ENCODE measurements at regions not wholly inside any gene's neighbourhood (a gene's known extent, or its start where the extent isn't known, plus 50 kb on each side); places are given as distances from the start of the nearest gene placed in this dataset.

GRCh38 chr2:129895526-129896082, 83.9 kb upstream of the RAB6C start:
- no peaks in the 10 kb centered on the region for H3K4me1 Mint-ChIP-seq
- H3K4me3 Mint-ChIP-seq: no peak overlapping the region
- H3K27ac Mint-ChIP-seq: no peak overlapping the region
- H3K9me3 Mint-ChIP-seq (ENCODE audit: low read depth): no peaks in the 10 kb centered on the region
- H3K36me3 Mint-ChIP-seq: no peaks in the 10 kb centered on the region
- peak; percentile 15 for DNase-seq
- H3K27me3 Mint-ChIP-seq: peaks cover 11% of the 10 kb centered on the region
- no peak for ATAC-seq
- CTCF ChIA-PET: no interaction called here

- ATAC-seq: no peak
- CTCF ChIA-PET: no interaction called here
- Mint-ChIP-seq H3K36me3 (no peaks in the 10 kb centered on the region), H3K9me3 (ENCODE audit: low read depth) (no peaks in the 10 kb centered on the region), H3K27ac (no peak overlapping the region), H3K4me1 (no peaks in the 10 kb centered on the region), H3K27me3 (peaks cover 11% of the 10 kb centered on the region), H3K4me3 (no peak overlapping the region)
- peak; percentile 34 for DNase-seq
Measured at GRCh38 chr2:129896226-129897100, 83.0 kb upstream of the RAB6C start.

DNA sequence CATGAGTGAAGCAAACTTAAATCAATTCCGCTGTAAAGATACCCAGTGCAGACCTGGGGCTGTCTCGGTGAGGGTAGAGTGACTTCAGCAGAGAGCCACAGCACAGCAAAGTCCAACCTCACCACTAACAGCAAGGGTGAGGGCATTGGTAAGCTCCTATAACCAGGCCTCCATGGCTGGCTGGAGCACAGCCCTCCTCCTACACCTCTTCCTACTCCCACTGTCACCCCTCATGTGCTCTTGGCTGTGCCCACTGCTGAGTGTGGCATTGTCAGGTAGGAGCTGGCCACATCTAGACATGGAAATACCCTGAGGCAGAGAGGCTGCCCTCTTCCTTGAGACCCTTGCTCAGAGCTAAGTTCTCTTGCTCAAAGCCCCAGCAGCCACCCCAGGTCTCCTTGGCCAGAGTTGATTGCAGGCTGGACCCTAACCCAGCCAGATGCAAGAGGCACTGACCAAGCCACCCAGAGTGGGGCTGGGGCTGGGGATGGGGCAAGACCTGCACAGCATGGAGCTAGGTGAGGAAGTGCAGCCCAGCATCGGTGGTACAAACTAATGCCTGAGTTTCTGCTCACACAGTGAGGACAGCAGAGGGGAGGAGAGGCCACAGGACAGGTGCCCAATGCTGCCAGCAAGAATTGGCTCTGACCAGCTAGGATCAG, 77.6 kb upstream of the RAB6C start:
- ATAC-seq: no peak
- Mint-ChIP-seq H3K27me3 (peaks cover 12% of the 10 kb centered on the region), H3K4me1 (no peaks in the 10 kb centered on the region), H3K9me3 (ENCODE audit: low read depth) (no peaks in the 10 kb centered on the region), H3K36me3 (no peaks in the 10 kb centered on the region), H3K27ac (no peak overlapping the region), H3K4me3 (no peak overlapping the region)
- CTCF ChIA-PET: no interaction called here
- peak; percentile 23 for DNase-seq

GRCh38 chr2:129902731-129903585, 76.5 kb upstream of the RAB6C start:
- Mint-ChIP-seq H3K27me3 (peaks cover 14% of the 10 kb centered on the region), H3K4me1 (no peaks in the 10 kb centered on the region), H3K27ac (no peak overlapping the region), H3K4me3 (no peak overlapping the region), H3K36me3 (no peaks in the 10 kb centered on the region), H3K9me3 (ENCODE audit: low read depth) (no peaks in the 10 kb centered on the region)
- ATAC-seq (no peak), DNase-seq (peak; percentile 21)
- CTCF ChIA-PET: no interaction called here

DNA sequence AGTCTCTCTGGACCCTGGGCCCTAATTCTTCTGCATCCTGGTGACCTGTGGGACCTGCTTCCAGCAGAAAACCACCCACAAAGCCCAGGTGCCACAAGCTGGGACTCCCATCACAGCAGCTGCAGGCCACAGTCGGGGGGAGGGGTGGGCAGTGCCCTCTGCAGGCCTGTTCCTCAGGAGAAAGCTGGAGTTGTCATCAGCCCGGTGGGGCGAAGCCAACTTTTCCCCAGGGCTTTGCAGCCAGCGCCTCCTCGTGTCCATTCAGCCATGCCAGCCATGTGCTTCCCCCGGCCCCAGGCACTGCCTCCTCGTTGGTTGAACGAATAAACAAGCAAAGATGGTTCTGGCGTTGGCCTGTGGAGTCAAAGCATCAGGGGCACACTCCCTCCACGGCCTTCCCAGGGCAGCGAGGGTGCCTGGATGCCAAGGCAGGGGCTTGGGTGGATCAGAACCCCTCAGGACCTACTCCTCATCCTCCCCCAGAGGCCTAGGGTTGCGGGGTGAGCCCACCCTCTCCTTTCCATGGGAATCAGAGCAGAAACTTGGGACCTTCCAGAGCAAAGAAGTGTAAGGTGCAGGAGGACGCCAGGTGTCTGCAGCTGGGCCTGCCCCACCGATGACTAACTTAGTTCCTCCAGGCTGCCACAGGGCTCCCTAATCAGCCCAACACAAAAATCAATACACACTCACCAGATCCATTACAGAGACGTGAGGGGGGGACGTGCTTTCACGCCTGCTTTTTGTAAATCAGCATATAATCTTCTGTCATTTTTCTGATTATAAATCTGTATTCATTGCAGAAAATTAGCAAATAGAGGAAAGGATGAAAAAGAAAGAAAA, 75.7 kb upstream of the RAB6C start:
- H3K9me3 Mint-ChIP-seq (ENCODE audit: low read depth): no peaks in the 10 kb centered on the region
- no peaks in the 10 kb centered on the region for H3K36me3 Mint-ChIP-seq
- peaks cover 12% of the 10 kb centered on the region for H3K27me3 Mint-ChIP-seq
- no peaks in the 10 kb centered on the region for H3K4me1 Mint-ChIP-seq
- ATAC-seq (no peak), DNase-seq (peak; percentile 30)
- H3K4me3 Mint-ChIP-seq: no peak overlapping the region
- CTCF ChIA-PET: no interaction called here
- H3K27ac Mint-ChIP-seq: no peak overlapping the region

GRCh38 chr2:129904532-129905446, 74.7 kb upstream of the RAB6C start:
- ATAC-seq (no peak), DNase-seq (peak; percentile 22)
- peaks cover 10% of the 10 kb centered on the region for H3K27me3 Mint-ChIP-seq
- H3K36me3 Mint-ChIP-seq: no peaks in the 10 kb centered on the region
- no peak overlapping the region for H3K4me3 Mint-ChIP-seq
- H3K4me1 Mint-ChIP-seq: no peaks in the 10 kb centered on the region
- CTCF ChIA-PET: no interaction called here
- H3K9me3 Mint-ChIP-seq (ENCODE audit: low read depth): no peaks in the 10 kb centered on the region
- no peak overlapping the region for H3K27ac Mint-ChIP-seq

DNA sequence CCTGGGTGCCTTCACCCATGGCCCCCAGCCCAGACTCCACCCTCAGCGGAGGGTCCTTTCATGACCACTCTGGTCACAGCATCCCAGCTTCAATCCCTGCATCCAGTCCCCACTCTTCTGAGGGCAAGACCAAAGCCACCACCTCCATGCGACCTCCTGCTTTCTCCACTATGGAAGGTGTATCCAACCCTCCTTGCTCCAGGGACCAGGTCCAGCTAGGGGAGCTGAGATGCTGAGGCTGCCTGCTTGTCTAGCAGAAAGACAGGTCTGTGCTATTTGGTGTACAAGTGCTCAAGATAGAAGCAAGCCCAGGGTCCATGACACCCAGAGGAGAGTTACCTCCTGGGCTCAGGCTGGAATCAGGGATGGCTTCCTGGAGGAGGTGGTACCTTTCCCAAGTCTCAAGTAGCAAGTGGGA, 73.8 kb upstream of the RAB6C start:
- DNase-seq (peak; percentile 23), ATAC-seq (no peak)
- CTCF ChIA-PET: no interaction called here
- Mint-ChIP-seq H3K4me1 (no peaks in the 10 kb centered on the region), H3K36me3 (no peaks in the 10 kb centered on the region), H3K9me3 (ENCODE audit: low read depth) (no peaks in the 10 kb centered on the region), H3K27me3 (peaks cover 4% of the 10 kb centered on the region), H3K27ac (no peak overlapping the region), H3K4me3 (no peak overlapping the region)

GRCh38 chr2:129906139-129906860, 73.2 kb upstream of the RAB6C start:
- no peaks in the 10 kb centered on the region for H3K4me1 Mint-ChIP-seq
- CTCF ChIA-PET: no interaction called here
- H3K36me3 Mint-ChIP-seq: no peaks in the 10 kb centered on the region
- H3K27ac Mint-ChIP-seq: no peak overlapping the region
- DNase-seq: peak; percentile 31
- no peaks in the 10 kb centered on the region for H3K9me3 Mint-ChIP-seq (ENCODE audit: low read depth)
- no peak overlapping the region for H3K4me3 Mint-ChIP-seq
- peaks cover 4% of the 10 kb centered on the region for H3K27me3 Mint-ChIP-seq
- no peak for ATAC-seq

DNA sequence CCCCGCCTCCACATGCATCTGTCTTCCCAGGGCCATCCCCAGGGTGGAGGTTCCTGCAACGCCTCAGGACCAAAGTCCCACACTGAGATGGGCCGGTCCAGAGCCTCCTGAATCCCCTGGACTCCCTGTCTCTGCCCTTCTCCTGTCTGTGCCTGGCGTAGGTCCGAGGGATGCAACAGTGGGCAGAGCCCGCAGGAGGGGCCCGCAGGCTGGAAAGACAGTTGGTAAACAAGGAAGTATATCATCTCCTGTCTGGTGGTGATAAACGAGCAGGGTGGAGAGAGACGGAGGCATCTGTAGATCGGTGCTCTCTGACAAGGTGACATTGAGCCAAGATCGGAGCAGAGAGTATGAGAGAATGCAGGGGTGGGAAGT, 72.6 kb upstream of the RAB6C start:
- Mint-ChIP-seq H3K9me3 (ENCODE audit: low read depth) (no peaks in the 10 kb centered on the region), H3K4me3 (no peak overlapping the region), H3K36me3 (no peaks in the 10 kb centered on the region), H3K4me1 (no peaks in the 10 kb centered on the region), H3K27me3 (peaks cover 4% of the 10 kb centered on the region), H3K27ac (no peak overlapping the region)
- ATAC-seq (no peak), DNase-seq (peak; percentile 31)
- CTCF ChIA-PET: no interaction called here

DNA sequence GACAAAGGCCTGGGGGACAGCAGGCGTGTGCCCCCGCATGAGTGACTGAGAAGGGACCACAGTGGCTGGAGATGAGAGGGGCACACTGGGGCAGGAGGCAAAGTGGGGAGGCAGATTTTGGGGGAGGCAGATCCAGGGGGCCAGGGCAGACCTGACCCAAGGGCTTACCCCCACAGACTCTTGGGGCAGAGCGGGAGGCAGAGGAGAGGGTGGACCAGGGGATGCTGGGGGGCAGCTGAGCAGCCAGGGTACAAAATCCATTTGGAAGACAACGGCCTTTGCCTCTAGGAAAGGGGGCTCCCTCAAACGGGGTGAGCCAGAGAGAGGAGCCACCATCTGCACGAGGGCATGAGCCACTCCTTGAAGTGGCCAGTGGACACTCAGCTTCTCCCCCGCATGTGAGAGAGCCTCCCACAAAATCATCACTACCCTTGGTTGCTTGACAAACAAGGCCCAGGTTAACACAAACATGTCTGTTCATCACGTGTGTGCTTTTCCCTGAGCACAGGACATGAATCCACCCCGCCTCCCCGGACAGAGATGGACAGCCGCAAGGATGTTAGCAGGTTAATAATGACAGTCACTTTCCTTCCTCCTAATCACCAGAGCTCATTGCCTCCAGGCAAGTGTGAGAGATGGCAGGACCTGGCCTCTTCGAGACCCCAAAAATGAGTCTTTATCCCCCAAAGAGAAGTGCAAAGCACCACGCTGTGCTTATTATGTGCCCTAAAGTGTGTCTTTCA, 72.0 kb upstream of the RAB6C start:
- ATAC-seq (no peak), DNase-seq (peak; percentile 26)
- CTCF ChIA-PET: no interaction called here
- no peaks in the 10 kb centered on the region for H3K4me1 Mint-ChIP-seq
- peaks cover 4% of the 10 kb centered on the region for H3K27me3 Mint-ChIP-seq
- no peak overlapping the region for H3K4me3 Mint-ChIP-seq
- no peaks in the 10 kb centered on the region for H3K9me3 Mint-ChIP-seq (ENCODE audit: low read depth)
- H3K27ac Mint-ChIP-seq: no peak overlapping the region
- no peaks in the 10 kb centered on the region for H3K36me3 Mint-ChIP-seq

DNA sequence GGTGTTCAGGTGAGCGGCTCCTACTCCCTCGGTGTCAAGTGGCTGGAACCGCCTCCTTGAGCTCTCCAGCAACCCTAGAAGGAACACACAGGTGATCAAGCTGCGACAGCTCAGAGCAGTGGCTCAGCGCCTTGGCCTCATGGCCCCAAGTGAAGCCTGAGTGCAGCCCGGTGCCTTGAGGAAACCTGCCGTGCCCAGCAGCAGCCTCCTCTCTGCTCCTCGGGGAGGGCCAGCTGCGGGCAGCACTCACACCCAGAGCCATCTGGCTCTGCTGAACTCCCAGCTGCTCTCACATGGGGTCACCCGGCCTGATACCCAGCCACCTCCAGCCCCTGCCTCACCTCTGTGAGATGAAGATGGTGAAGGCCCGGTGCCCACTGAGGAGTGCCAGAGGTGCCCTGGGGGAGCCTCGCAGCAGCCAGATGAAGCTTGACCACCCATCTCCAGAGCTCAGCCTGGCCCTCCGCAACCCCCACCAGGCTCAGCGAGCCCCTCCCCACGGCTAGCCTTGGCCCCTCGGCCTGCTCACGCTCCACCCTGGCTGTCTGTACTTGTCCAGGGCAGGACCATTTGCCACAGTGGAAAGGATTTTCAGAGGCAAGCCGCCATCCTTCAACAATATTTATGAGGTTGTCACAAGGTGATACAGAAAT, 70.6 kb upstream of the RAB6C start:
- ATAC-seq: no peak
- no peaks in the 10 kb centered on the region for H3K4me1 Mint-ChIP-seq
- DNase-seq: peak; percentile 21
- CTCF ChIA-PET: no interaction called here
- H3K36me3 Mint-ChIP-seq: no peaks in the 10 kb centered on the region
- H3K27me3 Mint-ChIP-seq: peaks cover 4% of the 10 kb centered on the region
- no peak overlapping the region for H3K27ac Mint-ChIP-seq
- no peaks in the 10 kb centered on the region for H3K9me3 Mint-ChIP-seq (ENCODE audit: low read depth)
- no peak overlapping the region for H3K4me3 Mint-ChIP-seq

All from activated CD8-positive, alpha-beta memory T cell treated with anti-CD3 and anti-CD28 coated beads, Interleukin-2, amount 10 ng/mL, durations not matched to agents 7 days and 5 days (primary cell).